Esophagus muscularis mucosa (tissue), 4 donors: ENCODE measurements at regions not wholly inside any gene's neighbourhood (a gene's known extent, or its start where the extent isn't known, plus 50 kb on each side); places are given as distances from the start of the nearest gene placed in this dataset.

ENCODE experiments used
- DNase-seq: peaks from one replicate; pipeline ENCODE4 v3.0.0-alpha.2; 2017; ENCODE audit errors: extremely low spot score
- H3K27ac ChIP-seq, 4 donors: fragments of 200-600 bp; sonication (generic); replicated peaks in 1 of 4; 1 replicate in 3 of 4; 2 replicates in 1 of 4; pipeline ENCODE4 v1.5.1; 2016 to 2019; ENCODE audit warnings: mild to moderate bottlenecking in 1 of 4
- H3K27me3 ChIP-seq, 4 donors: fragments of 200-600 bp; sonication (generic); one replicate each; pipeline versions ENCODE4 v1.5.1 to v1.6.0; 2016 to 2019
- H3K36me3 ChIP-seq, 4 donors: fragments of 200-600 bp; sonication (generic); one replicate each; pipeline ENCODE4 v1.5.1; 2016 to 2019
- H3K4me1 ChIP-seq, 4 donors: fragments of 200-600 bp; sonication (generic); one replicate each; pipeline ENCODE4 v1.5.1; 2016 to 2019
- H3K4me3 ChIP-seq, 4 donors: fragments of 200-600 bp; sonication (generic); 1 replicate in 2 of 4; 2 replicates in 2 of 4; pipeline ENCODE4 v1.5.1; 2016 to 2019; ENCODE audit warnings: mild to moderate bottlenecking in 4 of 4, moderate library complexity in 1 of 4
- H3K9me3 ChIP-seq, 4 donors: fragments of 200-600 bp; sonication (generic); 1 replicate in 3 of 4; 2 replicates in 1 of 4; pipeline ENCODE4 v1.5.1; 2016 to 2019
- CTCF ChIP-seq, 3 experiments: fragments of 200-600 bp in 2 of 3; fragments of 450-650 bp in 1 of 3; sonication (generic) in 2 of 3; IDR thresholded peaks; one replicate each; pipeline ENCODE4 v1.5.1; 2017 to 2019; ENCODE audit warnings: antibody characterized with exemption in 3 of 3, mild to moderate bottlenecking in 2 of 3, moderate library complexity in 1 of 3
- EP300 ChIP-seq: sonication (generic); formaldehyde crosslinking; IDR thresholded peaks from one replicate; pipeline ENCODE4 v1.6.1; 2017; ENCODE audit warnings: antibody characterized with exemption
- POLR2A ChIP-seq: fragments of 450-650 bp; IDR thresholded peaks from one replicate; pipeline ENCODE4 v1.6.1; 2017; ENCODE audit warnings: antibody characterized with exemption, moderate library complexity, mild to moderate bottlenecking, low read depth
- POLR2AphosphoS5 ChIP-seq, 2 donors: sonication (generic); formaldehyde crosslinking; IDR thresholded peaks; one replicate each; pipeline ENCODE4 v1.6.1; 2017; ENCODE audit warnings: antibody characterized with exemption in 2 of 2
- WGBS: methylation state at CpG from one replicate; pipeline ENCODE4 v1.1.5; 2018; 5-methylcytosine and 5-hydroxymethylcytosine counted together
- intact Hi-C: fragments of 100-400 bp; cut with DNase I; formaldehyde crosslinking; loops from one replicate; pipeline ENCODE4 v1.15.1; 2023

GRCh38 chr21:18058731-18059398 lies 185.8 kb upstream of the CHODL start:
- TF ChIP-seq EP300 (no peak), POLR2A (no peak), CTCF (IDR thresholded peaks at IDR 0.05) (no peak), POLR2AphosphoS5 (IDR thresholded peaks at IDR 0.05) (no peak)
- Histone ChIP-seq H3K27me3 (no peaks in the 10 kb centered on the region), H3K4me3 (no peak overlapping the region), H3K27ac (no peak overlapping the region), H3K9me3 (no peaks in the 10 kb centered on the region), H3K4me1 (no peaks in the 10 kb centered on the region), H3K36me3 (no peaks in the 10 kb centered on the region)
- no peak for DNase-seq
- intact Hi-C loops: no loop called here
- 97% methylated on average over 3 of the region's 3 CpGs for WGBS

- WGBS: 71% methylated on average over 1 of the region's 1 CpG
- intact Hi-C loops: no loop called here
These were observed 191.5 kb upstream of the CHODL start for GRCh38 chr21:18053151-18053550.

GRCh38 chr21:18049461-18049860 lies 195.2 kb upstream of the CHODL start:
- 72% methylated on average over 2 of the region's 2 CpGs for WGBS
- no peak overlapping the region for H3K27ac ChIP-seq
- H3K27me3 ChIP-seq: no peaks in the 10 kb centered on the region
- intact Hi-C loops: no loop called here
- DNase-seq: no peak
- no peak overlapping the region for H3K4me3 ChIP-seq
- no peaks in the 10 kb centered on the region for H3K9me3 ChIP-seq
- TF ChIP-seq POLR2A (no peak), CTCF (IDR thresholded peaks at IDR 0.05) (no peak), POLR2AphosphoS5 (IDR thresholded peaks at IDR 0.05) (no peak), EP300 (no peak)
- H3K4me1 ChIP-seq: no peaks in the 10 kb centered on the region
- no peaks in the 10 kb centered on the region for H3K36me3 ChIP-seq

More at GRCh38 chr21:18053151-18053550, 191.5 kb upstream of the CHODL start:
- Histone ChIP-seq H3K4me1 (no peaks in the 10 kb centered on the region), H3K27ac (no peak overlapping the region), H3K36me3 (no peaks in the 10 kb centered on the region), H3K4me3 (no peak overlapping the region), H3K9me3 (no peaks in the 10 kb centered on the region), H3K27me3 (no peaks in the 10 kb centered on the region)
- no peak for DNase-seq
- no peak for TF ChIP-seq POLR2A
- TF ChIP-seq POLR2AphosphoS5 (IDR thresholded peaks at IDR 0.05): no peak
- TF ChIP-seq CTCF (IDR thresholded peaks at IDR 0.05): no peak
- no peak for TF ChIP-seq EP300

- Histone ChIP-seq H3K4me1 (no peaks in the 10 kb centered on the region), H3K36me3 (no peaks in the 10 kb centered on the region), H3K4me3 (no peak overlapping the region), H3K27ac (no peak overlapping the region), H3K9me3 (no peaks in the 10 kb centered on the region), H3K27me3 (no peaks in the 10 kb centered on the region)
- WGBS: 34% methylated on average over 3 of the region's 3 CpGs
- intact Hi-C loops: no loop called here
- DNase-seq: no peak
- TF ChIP-seq POLR2AphosphoS5 (IDR thresholded peaks at IDR 0.05): no peak
- peak in 1 of 3 experiments; percentile 9 for TF ChIP-seq CTCF (IDR thresholded peaks at IDR 0.05)
These were observed 203.6 kb upstream of the CHODL start for GRCh38 chr21:18041012-18041411.

GRCh38 chr21:18030248-18030647 lies 211.1 kb upstream of the C21orf91 start:
- H3K27ac ChIP-seq: no peak overlapping the region

More at GRCh38 chr21:18030248-18030647, 211.1 kb upstream of the C21orf91 start:
- Histone ChIP-seq H3K27me3 (no peaks in the 10 kb centered on the region), H3K9me3 (no peaks in the 10 kb centered on the region), H3K4me3 (no peak overlapping the region), H3K36me3 (no peaks in the 10 kb centered on the region), H3K4me1 (no peaks in the 10 kb centered on the region)
- intact Hi-C loops: no loop called here
- no peak for TF ChIP-seq POLR2A
- no peak for TF ChIP-seq POLR2AphosphoS5 (IDR thresholded peaks at IDR 0.05)
- no peak for TF ChIP-seq CTCF (IDR thresholded peaks at IDR 0.05)
- TF ChIP-seq EP300: no peak
- no peak for DNase-seq
- 72% methylated on average over 4 of the region's 4 CpGs for WGBS
